NCI-H1105 (cell line): ENCODE measurements at regions not wholly inside any gene's neighbourhood (a gene's known extent, or its start where the extent isn't known, plus 50 kb on each side); places are given as distances from the start of the nearest gene placed in this dataset.
"Not testable (repeated sequence)": the region's sequence is repeated elsewhere in the genome, so short reads cannot be mapped to it uniquely, and the experiment has no call there.

Source experiments
- DNase-seq: peaks from one replicate; lab custom pipeline; 2025; lab: John Stamatoyannopoulos, UW

DNA sequence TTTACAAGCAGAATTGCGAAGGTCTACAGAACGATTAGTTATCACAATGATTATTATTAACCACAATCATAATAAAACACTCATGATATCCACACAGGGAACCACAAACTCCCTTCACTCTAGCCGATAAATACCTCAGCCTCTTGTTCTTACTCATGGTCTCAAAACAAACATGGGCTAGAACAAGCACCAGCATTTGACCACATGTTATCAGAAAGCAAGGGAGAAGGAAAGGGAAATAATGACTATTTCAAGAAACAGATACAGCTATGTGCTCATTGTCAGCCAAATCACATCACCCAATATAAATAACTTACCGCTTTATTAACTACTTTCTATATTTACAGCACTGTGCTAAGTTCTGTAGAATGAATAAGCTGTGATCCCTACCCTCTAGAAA is 663.2 kb upstream of the HTR2C start:
- no peak for DNase-seq

DNA sequence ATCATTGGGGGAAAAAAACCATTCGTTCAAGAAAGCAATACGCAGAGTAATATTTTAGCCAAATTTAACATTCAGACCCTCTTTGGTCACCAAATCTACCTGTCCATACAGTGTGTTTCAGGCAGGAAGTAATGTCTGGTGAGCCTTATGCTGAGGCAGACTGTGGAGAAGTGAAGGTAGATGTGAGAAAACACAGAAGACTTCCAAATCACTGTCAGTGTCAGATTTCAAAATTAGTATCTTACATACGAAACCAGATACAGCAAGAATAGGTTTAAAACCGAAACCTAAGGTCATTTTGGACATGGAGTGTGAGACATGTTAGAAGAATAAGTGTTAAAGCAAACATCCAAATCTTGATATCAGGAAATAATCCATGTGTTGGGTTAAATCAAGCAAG is 664.5 kb upstream of the HTR2C start:
- no peak for DNase-seq

DNA sequence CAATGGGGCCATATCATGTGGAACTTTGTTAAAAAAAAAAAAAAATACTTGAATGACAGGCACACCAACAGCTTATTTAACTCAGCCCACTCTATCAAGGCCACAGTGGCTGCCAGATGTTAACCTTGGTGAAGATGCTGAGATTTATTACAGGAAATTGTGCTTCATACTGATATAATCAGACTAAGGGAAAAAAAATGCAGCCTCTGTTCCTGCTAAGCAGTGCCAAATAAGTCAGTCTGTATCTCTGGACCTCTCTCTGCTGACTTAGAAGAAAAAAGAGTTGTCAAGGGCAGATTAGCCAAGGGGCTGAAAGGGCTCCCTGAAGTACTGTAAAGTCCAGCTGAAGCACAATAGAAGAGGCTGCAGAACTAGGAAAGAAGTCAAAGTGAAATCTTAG is 677.7 kb upstream of the HTR2C start:
- DNase-seq = no peak

GRCh38 chrX:113892891-113893290 is 691.0 kb upstream of the HTR2C start:
- DNase-seq = no peak

DNA sequence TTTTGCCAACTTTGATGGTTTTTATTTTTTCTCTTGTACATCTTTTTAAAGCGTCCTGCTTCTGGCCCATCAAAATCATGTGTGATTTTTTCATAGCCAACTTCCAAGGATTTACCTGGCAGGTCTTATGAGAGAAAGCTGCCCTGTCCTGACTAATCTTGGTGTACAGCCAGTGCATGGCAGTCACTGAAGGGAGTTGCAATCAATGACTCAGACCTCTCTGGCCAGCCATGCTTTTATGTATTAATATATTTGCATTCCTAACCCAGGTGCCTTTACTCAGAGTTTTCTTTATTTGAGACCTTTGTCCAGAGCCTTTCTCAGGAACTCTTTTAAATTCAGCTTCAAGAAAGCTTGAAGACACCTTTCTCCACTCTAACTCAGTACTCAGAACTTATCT is 691.5 kb upstream of the HTR2C start:
- DNase-seq = no peak

GRCh38 chrX:113873056-113873455 is 710.8 kb upstream of the HTR2C start:
- no peak for DNase-seq

DNA sequence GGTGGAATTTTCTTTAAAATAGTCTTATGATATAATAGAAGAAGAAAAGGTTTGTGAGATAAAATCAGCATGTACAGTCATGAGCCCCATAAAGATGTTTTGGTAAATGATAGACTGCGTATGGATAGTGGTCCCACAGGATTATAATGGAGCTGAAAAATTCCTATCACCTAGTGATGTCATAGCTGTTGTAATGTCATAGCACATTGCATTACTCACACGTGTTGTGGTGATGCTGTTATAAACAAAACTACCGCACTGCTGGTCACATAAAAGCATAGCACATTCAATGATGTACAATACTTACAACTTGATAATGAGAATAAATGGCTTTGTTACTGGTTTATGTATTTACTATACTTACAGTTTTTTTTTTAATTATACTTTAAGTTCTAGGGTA is 715.2 kb upstream of the HTR2C start:
- DNase-seq = no peak

- DNase-seq = no peak
Observed at GRCh38 chrX:113868177-113868576, 715.7 kb upstream of the HTR2C start.

- DNase-seq = no peak
Observed at GRCh38 chrX:113849408-113849807, 734.5 kb upstream of the HTR2C start.

DNA sequence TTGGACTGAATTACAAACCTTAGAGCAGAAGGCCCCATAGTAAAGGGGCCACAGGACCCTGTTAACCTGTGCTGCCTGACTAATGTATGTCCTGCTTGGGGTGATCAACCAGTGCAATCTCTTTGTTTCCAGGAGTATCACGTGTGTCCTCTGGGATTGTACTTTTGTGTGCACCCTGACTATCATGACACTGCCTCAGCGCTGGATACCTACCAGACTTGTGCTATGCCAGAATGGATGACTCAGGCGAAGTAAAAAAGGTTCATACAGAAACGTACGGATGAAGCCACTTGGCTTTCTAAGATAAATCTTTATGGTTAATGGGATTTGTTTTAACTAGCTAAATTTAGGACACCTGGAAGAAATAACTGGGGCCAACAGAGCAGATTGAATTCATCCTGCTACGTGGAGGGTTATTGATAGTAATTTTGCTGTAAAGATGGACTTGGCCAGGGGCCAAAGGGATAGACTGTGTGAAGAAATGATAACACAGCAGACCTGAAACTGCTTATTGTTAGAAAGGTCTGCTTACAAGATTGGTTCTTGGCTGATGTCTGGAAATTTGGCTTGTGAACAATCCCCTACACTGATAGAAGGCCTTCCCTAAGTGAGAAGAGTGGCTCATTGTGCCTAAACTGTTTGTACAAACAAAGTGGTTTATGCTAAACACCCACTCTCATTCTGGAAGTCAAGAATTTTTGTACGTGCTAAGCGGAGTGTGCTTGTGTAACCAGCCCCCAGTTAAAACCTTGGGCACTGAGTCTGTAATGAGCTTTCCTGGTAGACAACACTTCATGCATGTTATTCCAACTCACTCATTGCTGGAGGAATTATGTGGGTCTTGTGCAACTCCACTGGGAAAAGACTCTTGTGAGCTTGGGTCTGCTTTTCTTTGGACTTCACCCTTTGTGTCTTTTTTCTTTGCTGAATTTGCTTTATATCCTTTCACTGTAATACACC is 750.5 kb upstream of the HTR2C start:
- no peak for DNase-seq

DNA sequence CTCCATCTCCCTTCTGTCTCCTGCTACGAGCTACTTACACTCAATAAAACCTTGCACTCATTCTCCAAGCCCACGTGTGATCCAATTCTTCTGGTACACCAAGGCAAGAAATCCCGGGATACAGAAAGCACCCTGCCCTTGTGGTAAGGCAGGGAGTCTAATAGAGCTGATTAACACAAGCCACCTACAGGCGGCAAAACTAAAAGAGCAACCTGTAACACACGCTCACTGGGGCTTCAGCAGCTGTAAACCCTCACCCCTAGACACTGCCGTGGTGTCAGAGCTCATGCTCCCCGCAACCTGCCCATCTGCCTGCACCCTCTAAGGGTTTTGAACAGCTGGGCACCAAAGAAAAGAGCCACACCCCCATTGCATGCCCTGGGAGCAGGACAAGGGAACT is 755.4 kb upstream of the HTR2C start:
- no peak for DNase-seq

GRCh38 chrX:113818346-113818745 is 765.5 kb upstream of the HTR2C start:
- DNase-seq = no peak

DNA sequence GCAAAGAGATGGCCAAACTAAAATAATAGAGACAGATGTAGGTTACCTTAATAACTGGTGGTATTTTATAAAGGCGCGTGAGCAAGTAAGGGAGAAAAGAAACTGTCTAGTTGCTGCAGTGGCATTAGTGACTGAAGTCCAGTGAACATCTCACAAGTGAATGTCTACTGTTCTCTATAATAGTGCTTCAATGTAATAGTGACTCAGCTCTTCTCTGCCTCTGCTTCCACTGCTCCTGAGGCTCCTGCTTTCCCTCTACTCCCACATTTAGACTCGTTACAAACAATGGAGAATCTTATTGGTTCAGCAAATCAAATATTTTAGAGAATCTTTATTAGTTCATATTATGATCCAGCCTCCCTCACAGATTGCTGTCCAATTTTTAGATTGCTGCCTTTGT is 779.1 kb upstream of the HTR2C start:
- DNase-seq = no peak

DNA sequence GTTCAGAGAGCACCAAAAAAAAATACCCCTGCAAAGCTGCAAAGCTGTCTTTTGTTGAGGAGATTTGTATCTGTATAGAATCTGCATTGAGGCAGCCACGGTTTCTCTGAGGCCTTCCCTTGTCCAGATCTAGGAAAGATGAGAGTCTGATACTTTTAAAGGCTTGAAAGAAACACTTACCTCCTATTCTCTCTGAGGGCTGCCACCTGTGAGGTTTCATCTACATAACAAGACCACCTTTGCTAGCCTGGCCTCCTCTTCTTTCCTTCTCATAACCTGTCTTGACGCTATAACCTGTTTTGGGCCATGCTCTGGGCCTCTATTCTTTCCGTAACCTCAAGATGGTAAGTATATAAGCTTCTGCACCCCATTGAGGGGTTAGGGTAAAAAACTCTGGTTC is 779.6 kb upstream of the HTR2C start:
- no peak for DNase-seq

DNA sequence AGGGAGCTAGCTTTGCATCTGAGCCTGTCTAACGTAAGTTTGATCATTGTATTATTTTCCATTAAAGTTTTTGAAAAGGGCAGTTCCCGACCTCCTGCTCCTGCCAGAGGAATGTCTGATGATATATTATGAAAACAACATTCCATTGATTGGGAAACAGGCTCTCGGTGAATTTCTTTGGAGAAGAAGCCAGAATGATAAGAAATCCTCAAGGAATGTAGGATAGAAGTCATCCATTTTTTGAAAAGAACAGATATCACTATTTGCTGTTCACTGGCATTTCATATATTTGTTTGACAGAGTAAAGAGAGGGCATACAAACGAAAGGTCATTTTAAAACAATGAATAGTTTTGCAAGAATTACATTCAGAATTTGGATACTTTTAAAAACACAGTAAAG is 781.0 kb upstream of the HTR2C start:
- DNase-seq = no peak

DNA sequence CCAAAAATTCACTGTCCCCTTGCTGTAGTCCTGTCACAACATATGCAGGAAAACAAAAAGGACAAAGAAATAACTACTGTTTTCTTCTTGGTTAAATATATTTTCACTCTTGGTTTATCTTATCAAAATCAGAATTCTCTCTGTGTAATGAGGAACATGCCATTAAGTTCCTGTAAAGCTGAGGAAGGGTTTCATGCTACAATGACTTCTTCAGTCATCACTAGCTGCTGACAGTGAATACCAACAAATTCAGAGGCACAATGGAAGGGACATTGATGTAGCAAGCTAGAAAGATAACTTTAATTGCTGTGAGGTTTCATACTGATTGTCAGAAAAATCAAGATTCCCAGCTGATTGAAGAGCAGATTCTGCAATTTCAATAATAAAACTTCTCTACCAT is 782.9 kb upstream of the HTR2C start:
- DNase-seq = no peak

- DNase-seq = no peak
Observed at GRCh38 chrX:113793563-113793962, 790.3 kb upstream of the HTR2C start.

DNA sequence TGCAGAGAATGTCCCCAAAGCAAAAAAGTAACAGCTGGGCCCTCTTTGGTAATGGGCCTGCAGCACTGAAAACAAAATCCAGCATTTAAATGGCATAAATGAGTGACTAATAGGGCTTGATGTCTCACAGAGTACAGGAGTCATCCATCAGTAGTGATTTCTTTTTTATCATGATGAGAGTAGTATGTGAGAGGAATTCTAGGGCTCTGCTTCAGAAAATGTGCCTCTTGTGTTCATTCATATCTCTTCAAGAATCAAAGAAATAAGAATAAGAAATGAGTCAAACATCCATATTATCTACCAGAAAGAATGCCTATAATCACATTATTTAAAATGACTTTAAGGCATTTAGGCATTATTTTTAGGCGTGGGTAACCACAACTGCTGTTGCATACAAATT is 792.9 kb upstream of the HTR2C start:
- DNase-seq = no peak

- not testable (repeated sequence) for DNase-seq
Observed at GRCh38 chrX:113784754-113785153, 799.1 kb upstream of the HTR2C start.

GRCh38 chrX:113770806-113771205 is 813.1 kb upstream of the HTR2C start:
- no peak for DNase-seq

DNA sequence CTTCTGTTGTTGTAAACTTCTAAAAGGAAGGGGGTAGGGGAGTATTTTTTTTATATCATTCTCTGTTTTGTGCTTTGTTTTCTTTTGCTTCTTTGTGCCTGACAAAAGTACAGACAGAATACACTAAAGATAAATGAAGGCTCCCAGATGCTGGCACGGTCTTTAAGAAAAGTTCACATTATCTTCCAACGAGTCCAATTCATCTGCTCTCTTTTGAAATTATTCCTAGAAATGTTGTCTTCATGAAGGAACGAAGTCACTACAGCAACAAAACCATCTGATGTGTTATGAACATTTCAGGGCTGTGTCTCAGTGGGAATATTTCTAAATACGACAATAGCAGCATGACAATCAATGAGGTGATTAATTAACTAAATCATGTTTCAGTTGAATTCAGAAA is 813.8 kb upstream of the HTR2C start:
- no peak for DNase-seq

GRCh38 chrX:113759422-113759821 is 824.5 kb upstream of the HTR2C start:
- no peak for DNase-seq

DNA sequence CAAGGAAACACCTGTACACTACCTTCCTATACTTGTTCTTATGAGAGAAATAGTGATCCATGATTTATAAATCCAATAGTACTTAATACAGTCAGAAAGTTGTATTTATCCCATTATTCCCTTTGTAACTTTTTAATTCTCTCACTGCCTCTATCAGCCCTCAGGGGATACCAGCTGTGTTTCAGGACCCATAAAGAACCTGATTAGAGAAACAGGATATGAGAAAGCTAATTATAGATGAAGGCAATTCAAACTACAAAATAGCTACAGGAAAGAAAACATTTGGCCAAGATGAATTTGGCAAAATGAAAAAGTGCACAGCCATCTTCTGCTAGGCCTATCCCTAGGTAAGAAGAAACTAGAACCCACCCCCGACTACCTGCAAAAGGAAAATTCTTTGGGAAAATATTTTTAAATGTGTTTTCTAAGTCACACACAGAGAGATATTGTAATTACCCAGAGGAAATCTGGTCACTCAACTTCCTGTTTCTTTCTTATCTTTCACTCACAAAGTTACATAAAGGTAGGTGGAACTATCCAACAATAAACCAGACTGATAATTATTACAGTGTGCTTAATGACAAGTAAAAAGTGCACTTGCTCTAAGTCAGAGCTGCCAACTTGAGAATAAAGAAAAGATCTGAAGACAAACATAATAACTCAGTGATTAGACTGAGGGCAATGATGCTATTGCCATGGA is 836.5 kb upstream of the HTR2C start:
- no peak for DNase-seq
